Endothelial cell (in vitro differentiated cells): ENCODE measurements at regions not wholly inside any gene's neighbourhood (a gene's known extent, or its start where the extent isn't known, plus 50 kb on each side); places are given as distances from the start of the nearest gene placed in this dataset.

Source experiments
- DNase-seq: peaks from one replicate; pipeline ENCODE4 v3.0.0; 2021; ENCODE audit warnings: low spot score
- H3K27ac Mint-ChIP-seq: one replicate; pipeline ENCODE4 v1.8.0; 2021; ENCODE audit warnings: mixed read lengths, inconsistent platforms; ENCODE audit not compliant: unreplicated experiment
- H3K27me3 Mint-ChIP-seq: one replicate; pipeline ENCODE4 v1.8.0; 2021; ENCODE audit warnings: mild to moderate bottlenecking, moderate library complexity, mixed read lengths, inconsistent platforms; ENCODE audit not compliant: unreplicated experiment
- H3K36me3 Mint-ChIP-seq: one replicate; pipeline ENCODE4 v1.8.0; 2021; ENCODE audit warnings: mild to moderate bottlenecking, low read depth, mixed read lengths, inconsistent platforms; ENCODE audit not compliant: unreplicated experiment
- H3K4me1 Mint-ChIP-seq: one replicate; pipeline ENCODE4 v1.8.0; 2021; ENCODE audit warnings: mild to moderate bottlenecking, mixed read lengths, inconsistent platforms; ENCODE audit not compliant: unreplicated experiment
- H3K4me3 Mint-ChIP-seq: one replicate; pipeline ENCODE4 v1.8.0; 2021; ENCODE audit warnings: mild to moderate bottlenecking, mixed read lengths, inconsistent platforms; ENCODE audit not compliant: unreplicated experiment
- H3K9me3 Mint-ChIP-seq: one replicate; pipeline ENCODE4 v1.8.0; 2021; ENCODE audit warnings: mixed read lengths, inconsistent platforms; ENCODE audit not compliant: unreplicated experiment
- CTCF ChIP-seq: fragments of 200-600 bp; sonication (generic); IDR thresholded peaks from one replicate; pipeline ENCODE4 v1.5.0; 2021; ENCODE audit warnings: antibody characterized with exemption; ENCODE audit not compliant: unreplicated experiment

GRCh38 chr3:72355168-72355567, 493.1 kb downstream of the SHQ1 start:
- no peak for DNase-seq
- H3K36me3 Mint-ChIP-seq, result no peaks in the 10 kb centered on the region

GRCh38 chr3:72354486-72354885, 493.8 kb downstream of the SHQ1 start:
- Mint-ChIP-seq H3K4me3 (no peak overlapping the region), H3K27me3 (peaks cover 5% of the 10 kb centered on the region)

More at GRCh38 chr3:72355168-72355567, 493.1 kb downstream of the SHQ1 start:
- TF ChIP-seq CTCF, result no peak
- Mint-ChIP-seq H3K27ac (no peak overlapping the region), H3K27me3 (peaks cover 5% of the 10 kb centered on the region), H3K4me3 (no peak overlapping the region), H3K9me3 (no peaks in the 10 kb centered on the region), H3K4me1 (no peaks in the 10 kb centered on the region)

GRCh38 chr3:72353236-72354128, 494.8 kb downstream of the SHQ1 start:
- no peak for TF ChIP-seq CTCF
- no peaks in the 10 kb centered on the region for H3K9me3 Mint-ChIP-seq
- no peak for DNase-seq
- no peak overlapping the region for H3K4me3 Mint-ChIP-seq
- H3K36me3 Mint-ChIP-seq, result no peaks in the 10 kb centered on the region
- no peaks in the 10 kb centered on the region for H3K4me1 Mint-ChIP-seq
- H3K27ac Mint-ChIP-seq, result no peak overlapping the region
- H3K27me3 Mint-ChIP-seq, result peaks cover 5% of the 10 kb centered on the region

More at GRCh38 chr3:72354486-72354885, 493.8 kb downstream of the SHQ1 start:
- Mint-ChIP-seq H3K27ac (no peak overlapping the region), H3K36me3 (no peaks in the 10 kb centered on the region), H3K9me3 (no peaks in the 10 kb centered on the region), H3K4me1 (no peaks in the 10 kb centered on the region)
- no peak for TF ChIP-seq CTCF
- no peak for DNase-seq

GRCh38 chr3:72352176-72352575, 496.1 kb downstream of the SHQ1 start:
- no peaks in the 10 kb centered on the region for H3K9me3 Mint-ChIP-seq
- H3K36me3 Mint-ChIP-seq, result no peaks in the 10 kb centered on the region
- no peak overlapping the region for H3K4me3 Mint-ChIP-seq
- no peaks in the 10 kb centered on the region for H3K4me1 Mint-ChIP-seq
- no peak overlapping the region for H3K27ac Mint-ChIP-seq
- TF ChIP-seq CTCF, result no peak
- H3K27me3 Mint-ChIP-seq, result peaks cover 5% of the 10 kb centered on the region
- DNase-seq, result no peak

- H3K4me3 Mint-ChIP-seq, result no peak overlapping the region
- H3K27me3 Mint-ChIP-seq, result peaks cover 5% of the 10 kb centered on the region
- H3K4me1 Mint-ChIP-seq, result no peaks in the 10 kb centered on the region
- no peak for TF ChIP-seq CTCF
- H3K36me3 Mint-ChIP-seq, result no peaks in the 10 kb centered on the region
- no peak for DNase-seq
- H3K9me3 Mint-ChIP-seq, result no peaks in the 10 kb centered on the region
- H3K27ac Mint-ChIP-seq, result no peak overlapping the region
Measured at GRCh38 chr3:72351536-72351935, 496.7 kb downstream of the SHQ1 start.
